Spinal cord (tissue), 9 donors: ENCODE measurements at regions not wholly inside any gene's neighbourhood (a gene's known extent, or its start where the extent isn't known, plus 50 kb on each side); places are given as distances from the start of the nearest gene placed in this dataset.

Experiments
- DNase-seq, 6 donors: peaks; one replicate each; pipeline versions ENCODE4 v3.0.0 to v3.0.0-alpha.2; 2013 to 2015; ENCODE audit warnings: low spot score in 6 of 6, low read depth in 4 of 6
- H3K27ac ChIP-seq: one replicate; pipeline ENCODE4 v1.5.1; 2013; ENCODE audit warnings: low read depth, low read length, control low read depth
- H3K27me3 ChIP-seq: one replicate; pipeline ENCODE4 v1.6.1; 2013; ENCODE audit warnings: low read length; ENCODE audit not compliant: control insufficient read depth, insufficient read depth
- H3K36me3 ChIP-seq: one replicate; pipeline ENCODE4 v1.6.1; 2013; ENCODE audit warnings: low read length; ENCODE audit not compliant: control insufficient read depth, insufficient read depth
- H3K4me1 ChIP-seq: one replicate; pipeline ENCODE4 v1.6.1; 2013; ENCODE audit warnings: low read length; ENCODE audit not compliant: control insufficient read depth, insufficient read depth
- H3K4me3 ChIP-seq: one replicate; pipeline ENCODE4 v1.5.1; 2013; ENCODE audit warnings: low read depth, low read length, control low read depth
- H3K9me3 ChIP-seq: one replicate; pipeline ENCODE4 v1.6.1; 2013; ENCODE audit warnings: low read length; ENCODE audit not compliant: control insufficient read depth, insufficient read depth
- WGBS: methylation state at CpG from one replicate; pipeline ENCODE4 v1.1.5; 2013; ENCODE audit warnings: missing lambda C conversion rate; ENCODE audit not compliant: insufficient coverage; 5-methylcytosine and 5-hydroxymethylcytosine counted together
- donor health status: healthy.

- no peaks in the 10 kb centered on the region for H3K27me3 ChIP-seq
- H3K9me3 ChIP-seq, result no peaks in the 10 kb centered on the region
- 100% methylated on average over 1 of the region's 2 CpGs for WGBS
- no peak overlapping the region for H3K27ac ChIP-seq
- DNase-seq, result no peak
- H3K4me1 ChIP-seq, result no peaks in the 10 kb centered on the region
- H3K36me3 ChIP-seq, result no peaks in the 10 kb centered on the region
- no peak overlapping the region for H3K4me3 ChIP-seq
Observed at GRCh38 chr5:40405230-40405629, 274.5 kb upstream of the PTGER4 start.

- DNase-seq, result no peak
- no peaks in the 10 kb centered on the region for H3K36me3 ChIP-seq
- no peak overlapping the region for H3K27ac ChIP-seq
- H3K27me3 ChIP-seq, result no peaks in the 10 kb centered on the region
- H3K4me3 ChIP-seq, result no peak overlapping the region
- no peaks in the 10 kb centered on the region for H3K9me3 ChIP-seq
- H3K4me1 ChIP-seq, result no peaks in the 10 kb centered on the region
Observed at GRCh38 chr5:40404613-40405012, 275.1 kb upstream of the PTGER4 start.

DNA sequence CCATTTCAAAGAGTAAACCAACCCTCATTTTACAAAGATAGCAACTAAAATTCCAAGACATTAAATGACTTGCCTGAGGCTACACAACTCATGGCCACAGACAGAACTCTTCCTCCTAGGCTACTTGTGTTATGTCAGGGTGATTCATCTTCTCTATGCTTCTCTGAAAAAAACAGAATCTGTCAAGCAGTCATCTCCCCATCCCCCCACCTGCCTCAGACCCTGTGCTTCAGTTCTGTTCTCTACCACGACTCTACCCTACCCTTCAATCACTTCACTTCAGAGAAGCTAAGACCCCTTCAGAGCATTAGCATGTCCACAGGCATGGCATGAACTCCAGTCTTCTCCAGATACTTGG, 277.7 kb upstream of the PTGER4 start:
- H3K4me3 ChIP-seq, result no peak overlapping the region
- no peak for DNase-seq
- 58% methylated on average over 1 of the region's 1 CpG for WGBS
- H3K9me3 ChIP-seq, result no peaks in the 10 kb centered on the region
- H3K27ac ChIP-seq, result no peak overlapping the region
- no peaks in the 10 kb centered on the region for H3K27me3 ChIP-seq
- no peaks in the 10 kb centered on the region for H3K4me1 ChIP-seq
- H3K36me3 ChIP-seq, result no peaks in the 10 kb centered on the region

GRCh38 chr5:40401284-40402006, 278.3 kb upstream of the PTGER4 start:
- DNase-seq, result peak in 5 of 6 donors; percentile 17 to 96 (median 32)
- Histone ChIP-seq H3K4me1 (no peaks in the 10 kb centered on the region), H3K36me3 (no peaks in the 10 kb centered on the region), H3K9me3 (no peaks in the 10 kb centered on the region), H3K4me3 (no peak overlapping the region), H3K27ac (no peak overlapping the region), H3K27me3 (no peaks in the 10 kb centered on the region)
- 37% methylated on average over 3 of the region's 4 CpGs for WGBS

GRCh38 chr5:40400245-40400644, 279.5 kb upstream of the PTGER4 start:
- WGBS, result no CpG with 5 or more reads among the region's 1 CpG
- H3K27me3 ChIP-seq, result no peaks in the 10 kb centered on the region
- H3K27ac ChIP-seq, result no peak overlapping the region
- H3K9me3 ChIP-seq, result no peaks in the 10 kb centered on the region
- H3K4me3 ChIP-seq, result no peak overlapping the region
- H3K36me3 ChIP-seq, result no peaks in the 10 kb centered on the region
- H3K4me1 ChIP-seq, result no peaks in the 10 kb centered on the region
- DNase-seq, result no peak

GRCh38 chr5:40399349-40399748, 280.4 kb upstream of the PTGER4 start:
- H3K9me3 ChIP-seq, result no peaks in the 10 kb centered on the region
- 67% methylated on average over 1 of the region's 1 CpG for WGBS
- H3K4me1 ChIP-seq, result no peaks in the 10 kb centered on the region
- no peaks in the 10 kb centered on the region for H3K36me3 ChIP-seq
- H3K4me3 ChIP-seq, result no peak overlapping the region
- H3K27me3 ChIP-seq, result no peaks in the 10 kb centered on the region
- no peak overlapping the region for H3K27ac ChIP-seq
- peak in 1 of 6 donors; percentile 78 for DNase-seq

GRCh38 chr5:40397976-40398375, 281.7 kb upstream of the PTGER4 start:
- no peaks in the 10 kb centered on the region for H3K9me3 ChIP-seq
- no CpG with 5 or more reads among the region's 1 CpG for WGBS
- H3K4me3 ChIP-seq, result no peak overlapping the region
- no peak for DNase-seq
- no peaks in the 10 kb centered on the region for H3K27me3 ChIP-seq
- H3K4me1 ChIP-seq, result no peaks in the 10 kb centered on the region
- H3K36me3 ChIP-seq, result no peaks in the 10 kb centered on the region
- no peak overlapping the region for H3K27ac ChIP-seq

- Histone ChIP-seq H3K4me1 (no peaks in the 10 kb centered on the region), H3K4me3 (no peak overlapping the region), H3K9me3 (no peaks in the 10 kb centered on the region), H3K27ac (no peak overlapping the region), H3K27me3 (no peaks in the 10 kb centered on the region), H3K36me3 (no peaks in the 10 kb centered on the region)
- no peak for DNase-seq
- no CpG with 5 or more reads among the region's 2 CpGs for WGBS
Observed at GRCh38 chr5:40397091-40397490, 282.6 kb upstream of the PTGER4 start.

DNA sequence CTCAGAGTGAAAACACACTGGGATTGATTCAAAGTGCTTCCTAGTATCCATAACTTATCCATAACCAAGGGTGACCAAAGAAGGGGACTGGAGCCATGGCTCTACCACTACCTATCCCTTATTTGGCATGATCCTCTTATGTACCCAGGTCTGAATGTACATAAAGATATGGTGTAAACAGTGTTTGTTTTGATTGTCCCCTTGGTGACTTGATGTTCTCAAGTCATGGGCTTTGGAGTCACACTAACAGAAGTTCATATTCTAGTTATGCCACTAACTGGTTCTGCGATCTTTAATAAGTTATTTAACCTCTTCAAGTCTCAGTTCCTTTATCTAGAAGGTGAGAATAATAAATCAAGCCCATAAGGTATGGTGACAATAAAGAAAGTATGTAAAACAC, 283.4 kb upstream of the PTGER4 start:
- Histone ChIP-seq H3K9me3 (no peaks in the 10 kb centered on the region), H3K36me3 (no peaks in the 10 kb centered on the region), H3K4me3 (no peak overlapping the region), H3K27me3 (no peaks in the 10 kb centered on the region), H3K4me1 (no peaks in the 10 kb centered on the region), H3K27ac (no peak overlapping the region)
- no peak for DNase-seq
- WGBS, result no CpG with 5 or more reads among the region's 1 CpG

DNA sequence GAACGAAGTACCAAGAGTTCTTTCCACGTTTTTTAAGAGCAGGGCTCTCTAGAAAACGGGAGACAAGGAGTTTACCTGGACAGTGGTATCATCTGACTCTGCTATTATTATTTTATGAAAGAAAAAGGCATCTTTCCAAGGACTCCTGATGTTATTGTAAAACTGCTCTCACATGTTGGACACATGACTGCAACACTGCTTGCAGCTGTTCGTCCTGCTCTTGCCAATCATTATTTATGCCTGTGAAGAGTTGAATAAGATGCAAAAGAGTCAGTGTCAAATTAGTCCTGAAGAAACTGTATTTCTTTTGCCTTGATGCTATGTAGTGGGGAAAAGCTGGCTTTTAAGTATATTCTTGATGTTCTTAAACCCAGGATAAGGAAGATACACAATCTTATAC, 284.5 kb upstream of the PTGER4 start:
- Histone ChIP-seq H3K9me3 (no peaks in the 10 kb centered on the region), H3K4me3 (no peak overlapping the region), H3K4me1 (no peaks in the 10 kb centered on the region), H3K27ac (no peak overlapping the region), H3K27me3 (no peaks in the 10 kb centered on the region), H3K36me3 (no peaks in the 10 kb centered on the region)
- no peak for DNase-seq
- no CpG with 5 or more reads among the region's 4 CpGs for WGBS
